HEK293 (cell line): ENCODE measurements at regions not wholly inside any gene's neighbourhood (a gene's known extent, or its start where the extent isn't known, plus 50 kb on each side); places are given as distances from the start of the nearest gene placed in this dataset.

Experiments
- CTCF ChIA-PET: fragments of 350-600 bp; formaldehyde crosslinking; extraction: SDS; loops from one replicate; lab custom pipeline; 2021; ENCODE audit warnings: antibody characterized with exemption; lab: Yijun Ruan, JAX
- POLR2A ChIA-PET: fragments of 300-600 bp; formaldehyde crosslinking; extraction: SDS; loops from one replicate; lab custom pipeline; 2020; ENCODE audit warnings: antibody characterized with exemption, inconsistent platforms; lab: Yijun Ruan, JAX
- H3K27ac ChIP-seq: fragments of 200-500 bp; sonication (Bioruptor generic); 2 replicates; pipeline ENCODE4 v1.5.1; 2014; ENCODE audit warnings: low read depth, low read length, control low read depth, inconsistent platforms; ENCODE audit errors: extremely low read depth
- H3K36me3 ChIP-seq, 2 experiments: fragments of 200-500 bp in 1 of 2; sonication (Bioruptor generic) in 1 of 2; 1 replicate in 1 of 2; 2 replicates in 1 of 2; pipeline ENCODE4 v1.5.1; 2014 to 2017; ENCODE audit warnings: inconsistent platforms in 2 of 2, low read length in 2 of 2; ENCODE audit not compliant: control insufficient read depth in 2 of 2, insufficient read depth in 1 of 2
- H3K4me1 ChIP-seq: fragments of 200-500 bp; sonication (Bioruptor generic); 2 replicates; pipeline ENCODE4 v1.5.1; 2014; ENCODE audit warnings: mild to moderate bottlenecking, low read length, inconsistent platforms; ENCODE audit not compliant: control insufficient read depth, insufficient read depth
- H3K4me3 ChIP-seq: 2 replicates; pipeline ENCODE4 v1.5.1; 2011; ENCODE audit warnings: low read depth, mild to moderate bottlenecking, control low read depth, low read length, moderate library complexity
- H3K9me3 ChIP-seq: fragments of 200-500 bp; sonication (Bioruptor generic); 2 replicates; pipeline ENCODE4 v1.5.1; 2014; ENCODE audit warnings: low read depth, low read length, inconsistent platforms; ENCODE audit not compliant: control insufficient read depth, insufficient read depth
- EGR2 ChIP-seq: fragments of 450-650 bp; formaldehyde crosslinking; IDR thresholded peaks from 2 replicates; pipeline ENCODE4 v1.5.1; 2016; ENCODE audit warnings: low read depth, missing biosample characterization, missing genetic modification characterization
- OSR2 ChIP-seq: fragments of 450-650 bp; formaldehyde crosslinking; IDR thresholded peaks from 2 replicates; pipeline ENCODE4 v1.5.1; 2016; ENCODE audit warnings: missing biosample characterization, missing genetic modification characterization
- RBAK ChIP-seq: fragments of 450-650 bp; formaldehyde crosslinking; IDR thresholded peaks from 2 replicates; pipeline ENCODE4 v1.5.1; 2016; ENCODE audit warnings: missing biosample characterization, missing genetic modification characterization
- REPIN1 ChIP-seq: fragments of 450-650 bp; formaldehyde crosslinking; IDR thresholded peaks from 2 replicates; pipeline ENCODE4 v1.5.1; 2017; ENCODE audit warnings: missing biosample characterization, missing genetic modification characterization, low read depth
- REST ChIP-seq: fragments of 450-650 bp; formaldehyde crosslinking; IDR thresholded peaks from 2 replicates; pipeline ENCODE4 v1.5.1; 2016; ENCODE audit warnings: missing biosample characterization, missing genetic modification characterization
- SP2 ChIP-seq: fragments of 450-650 bp; formaldehyde crosslinking; IDR thresholded peaks from 2 replicates; pipeline ENCODE4 v1.5.1; 2016; ENCODE audit warnings: missing biosample characterization, missing genetic modification characterization
- ZNF138 ChIP-seq: fragments of 450-650 bp; formaldehyde crosslinking; IDR thresholded peaks from 2 replicates; pipeline ENCODE4 v1.5.1; 2016; ENCODE audit warnings: missing biosample characterization, missing genetic modification characterization, borderline replicate concordance
- ZNF146 ChIP-seq: fragments of 450-650 bp; formaldehyde crosslinking; IDR thresholded peaks from 2 replicates; pipeline ENCODE4 v1.5.1; 2016; ENCODE audit warnings: missing biosample characterization, missing genetic modification characterization
- ZNF16 ChIP-seq: fragments of 450-650 bp; formaldehyde crosslinking; IDR thresholded peaks from 2 replicates; pipeline ENCODE4 v1.5.1; 2016; ENCODE audit warnings: low read depth, missing biosample characterization, missing genetic modification characterization
- ZNF211 ChIP-seq: fragments of 450-650 bp; formaldehyde crosslinking; IDR thresholded peaks from 2 replicates; pipeline ENCODE4 v1.5.1; 2016; ENCODE audit warnings: low read depth, missing biosample characterization, missing genetic modification characterization
- ZNF24 ChIP-seq: fragments of 450-650 bp; formaldehyde crosslinking; IDR thresholded peaks from 2 replicates; pipeline ENCODE4 v1.5.1; 2016; ENCODE audit warnings: missing biosample characterization, missing genetic modification characterization
- ZNF311 ChIP-seq: fragments of 450-650 bp; formaldehyde crosslinking; IDR thresholded peaks from 2 replicates; pipeline ENCODE4 v1.5.1; 2017; ENCODE audit warnings: missing biosample characterization, missing genetic modification characterization, borderline replicate concordance
- ZNF341 ChIP-seq: fragments of 450-650 bp; formaldehyde crosslinking; IDR thresholded peaks from 2 replicates; pipeline ENCODE4; 2016; ENCODE audit warnings: low read depth, missing biosample characterization, missing genetic modification characterization
- ZNF391 ChIP-seq: fragments of 450-650 bp; formaldehyde crosslinking; IDR thresholded peaks from 2 replicates; pipeline ENCODE4 v1.5.1; 2016; ENCODE audit warnings: low read depth, missing biosample characterization, missing genetic modification characterization, borderline replicate concordance
- ZNF585B ChIP-seq: fragments of 450-650 bp; formaldehyde crosslinking; IDR thresholded peaks from 2 replicates; pipeline ENCODE4 v1.5.1; 2016; ENCODE audit warnings: missing biosample characterization, missing genetic modification characterization
- ZNF664 ChIP-seq: fragments of 450-650 bp; formaldehyde crosslinking; IDR thresholded peaks from 2 replicates; pipeline ENCODE4 v1.5.1; 2016; ENCODE audit warnings: missing biosample characterization, missing genetic modification characterization
- ZNF677 ChIP-seq: fragments of 450-650 bp; IDR thresholded peaks from 2 replicates; pipeline ENCODE4 v1.5.0; 2018; ENCODE audit warnings: missing biosample characterization, mild to moderate bottlenecking, missing genetic modification characterization, moderate library complexity
- ZNF747 ChIP-seq: fragments of 450-650 bp; formaldehyde crosslinking; IDR thresholded peaks from 2 replicates; pipeline ENCODE4 v1.5.1; 2016; ENCODE audit warnings: missing biosample characterization, missing genetic modification characterization
- ZNF837 ChIP-seq: fragments of 450-650 bp; formaldehyde crosslinking; IDR thresholded peaks from 2 replicates; pipeline ENCODE4 v1.5.1; 2016; ENCODE audit warnings: missing biosample characterization, missing genetic modification characterization
- TF ChIP-seq, protein P1 (sequence below): fragments of 450-650 bp; formaldehyde crosslinking; IDR thresholded peaks from 2 replicates; pipeline ENCODE4 v1.5.1; 2016; ENCODE audit warnings: missing biosample characterization, missing genetic modification characterization
- TF ChIP-seq, protein P2 (sequence below): fragments of 450-650 bp; formaldehyde crosslinking; IDR thresholded peaks from 2 replicates; pipeline ENCODE4 v1.5.1; 2016; ENCODE audit warnings: missing biosample characterization, missing genetic modification characterization
- TF ChIP-seq, protein P3 (sequence below): fragments of 450-650 bp; formaldehyde crosslinking; IDR thresholded peaks from 2 replicates; pipeline ENCODE4 v1.5.1; 2016; ENCODE audit warnings: missing biosample characterization, missing genetic modification characterization
- TF ChIP-seq, protein P4 (sequence below): fragments of 450-650 bp; formaldehyde crosslinking; IDR thresholded peaks from 2 replicates; pipeline ENCODE4 v1.5.1; 2017; ENCODE audit warnings: missing biosample characterization, missing genetic modification characterization
- TF ChIP-seq, protein P5 (sequence below): fragments of 450-650 bp; formaldehyde crosslinking; IDR thresholded peaks from 2 replicates; pipeline ENCODE4 v1.5.1; 2017; ENCODE audit warnings: missing biosample characterization, missing genetic modification characterization

GRCh38 chr14:36012621-36013020 lies 163.9 kb downstream of the PTCSC3 start:
- Histone ChIP-seq H3K4me1 (no peaks in the 10 kb centered on the region), H3K36me3 (no peaks in the 10 kb centered on the region), H3K27ac (no peak overlapping the region), H3K9me3 (no peaks in the 10 kb centered on the region), H3K4me3 (no peak overlapping the region)
- ChIA-PET POLR2A (no interaction called here), CTCF (no interaction called here)
- TF ChIP-seq ZNF138 (tag by site-specific recombination) (no peak), REPIN1 (tag by site-specific recombination) (no peak), ZNF391 (tag by site-specific recombination) (no peak), ZNF146 (no peak), ZNF211 (no peak), ZNF664 (tag by site-specific recombination) (no peak), ZNF24 (no peak), RBAK (tag by site-specific recombination) (no peak), ZNF677 (tag by site-specific recombination) (no peak), ZNF747 (tag by site-specific recombination) (no peak), SP2 (tag by site-specific recombination) (no peak)
- TF ChIP-seq, protein P1, sequence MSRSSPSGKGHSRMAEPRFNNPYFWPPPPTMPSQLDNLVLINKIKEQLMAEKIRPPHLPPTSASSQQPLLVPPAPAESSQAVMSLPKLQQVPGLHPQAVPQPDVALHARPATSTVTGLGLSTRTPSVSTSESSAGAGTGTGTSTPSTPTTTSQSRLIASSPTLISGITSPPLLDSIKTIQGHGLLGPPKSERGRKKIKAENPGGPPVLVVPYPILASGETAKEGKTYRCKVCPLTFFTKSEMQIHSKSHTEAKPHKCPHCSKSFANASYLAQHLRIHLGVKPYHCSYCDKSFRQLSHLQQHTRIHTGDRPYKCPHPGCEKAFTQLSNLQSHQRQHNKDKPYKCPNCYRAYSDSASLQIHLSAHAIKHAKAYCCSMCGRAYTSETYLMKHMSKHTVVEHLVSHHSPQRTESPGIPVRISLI = no peak
- TF ChIP-seq, protein P2, sequence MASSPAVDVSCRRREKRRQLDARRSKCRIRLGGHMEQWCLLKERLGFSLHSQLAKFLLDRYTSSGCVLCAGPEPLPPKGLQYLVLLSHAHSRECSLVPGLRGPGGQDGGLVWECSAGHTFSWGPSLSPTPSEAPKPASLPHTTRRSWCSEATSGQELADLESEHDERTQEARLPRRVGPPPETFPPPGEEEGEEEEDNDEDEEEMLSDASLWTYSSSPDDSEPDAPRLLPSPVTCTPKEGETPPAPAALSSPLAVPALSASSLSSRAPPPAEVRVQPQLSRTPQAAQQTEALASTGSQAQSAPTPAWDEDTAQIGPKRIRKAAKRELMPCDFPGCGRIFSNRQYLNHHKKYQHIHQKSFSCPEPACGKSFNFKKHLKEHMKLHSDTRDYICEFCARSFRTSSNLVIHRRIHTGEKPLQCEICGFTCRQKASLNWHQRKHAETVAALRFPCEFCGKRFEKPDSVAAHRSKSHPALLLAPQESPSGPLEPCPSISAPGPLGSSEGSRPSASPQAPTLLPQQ (tag by site-specific recombination) = no peak
- TF ChIP-seq, protein P3, sequence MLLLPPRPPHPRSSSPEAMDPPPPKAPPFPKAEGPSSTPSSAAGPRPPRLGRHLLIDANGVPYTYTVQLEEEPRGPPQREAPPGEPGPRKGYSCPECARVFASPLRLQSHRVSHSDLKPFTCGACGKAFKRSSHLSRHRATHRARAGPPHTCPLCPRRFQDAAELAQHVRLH (tag by site-specific recombination) = no peak
- TF ChIP-seq, protein P4, sequence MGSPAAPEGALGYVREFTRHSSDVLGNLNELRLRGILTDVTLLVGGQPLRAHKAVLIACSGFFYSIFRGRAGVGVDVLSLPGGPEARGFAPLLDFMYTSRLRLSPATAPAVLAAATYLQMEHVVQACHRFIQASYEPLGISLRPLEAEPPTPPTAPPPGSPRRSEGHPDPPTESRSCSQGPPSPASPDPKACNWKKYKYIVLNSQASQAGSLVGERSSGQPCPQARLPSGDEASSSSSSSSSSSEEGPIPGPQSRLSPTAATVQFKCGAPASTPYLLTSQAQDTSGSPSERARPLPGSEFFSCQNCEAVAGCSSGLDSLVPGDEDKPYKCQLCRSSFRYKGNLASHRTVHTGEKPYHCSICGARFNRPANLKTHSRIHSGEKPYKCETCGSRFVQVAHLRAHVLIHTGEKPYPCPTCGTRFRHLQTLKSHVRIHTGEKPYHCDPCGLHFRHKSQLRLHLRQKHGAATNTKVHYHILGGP = no peak

DNA sequence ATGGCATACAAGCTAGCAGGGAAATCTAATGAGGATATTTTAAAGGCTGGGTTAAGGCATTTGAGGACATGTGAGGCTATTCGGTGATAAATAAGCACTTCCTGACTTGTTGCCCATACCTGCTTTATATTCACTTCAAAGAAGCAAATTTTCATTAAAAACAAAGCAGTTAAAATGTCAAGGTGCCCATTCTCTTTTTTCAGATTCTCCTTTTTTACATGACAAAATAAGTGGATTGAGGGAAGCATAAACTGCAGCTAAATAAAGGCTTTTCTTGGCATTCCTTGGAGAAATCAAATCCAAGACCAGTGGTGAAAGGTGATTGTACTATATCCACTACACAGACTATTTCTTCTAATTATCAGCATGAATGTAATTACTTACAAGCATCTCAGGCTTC lies 166.9 kb downstream of the PTCSC3 start:
- CTCF ChIA-PET = no interaction called here
- no peaks in the 10 kb centered on the region for H3K9me3 ChIP-seq
- no peak overlapping the region for H3K27ac ChIP-seq
- H3K4me3 ChIP-seq = no peak overlapping the region
- H3K36me3 ChIP-seq = no peaks in the 10 kb centered on the region
- POLR2A ChIA-PET = no interaction called here
- no peaks in the 10 kb centered on the region for H3K4me1 ChIP-seq
- no peak for TF ChIP-seq REST (tag by site-specific recombination)
- TF ChIP-seq ZNF341 = no peak
- TF ChIP-seq ZNF585B (tag by site-specific recombination) = no peak
- no peak for TF ChIP-seq OSR2 (tag by site-specific recombination)
- TF ChIP-seq, protein P5, sequence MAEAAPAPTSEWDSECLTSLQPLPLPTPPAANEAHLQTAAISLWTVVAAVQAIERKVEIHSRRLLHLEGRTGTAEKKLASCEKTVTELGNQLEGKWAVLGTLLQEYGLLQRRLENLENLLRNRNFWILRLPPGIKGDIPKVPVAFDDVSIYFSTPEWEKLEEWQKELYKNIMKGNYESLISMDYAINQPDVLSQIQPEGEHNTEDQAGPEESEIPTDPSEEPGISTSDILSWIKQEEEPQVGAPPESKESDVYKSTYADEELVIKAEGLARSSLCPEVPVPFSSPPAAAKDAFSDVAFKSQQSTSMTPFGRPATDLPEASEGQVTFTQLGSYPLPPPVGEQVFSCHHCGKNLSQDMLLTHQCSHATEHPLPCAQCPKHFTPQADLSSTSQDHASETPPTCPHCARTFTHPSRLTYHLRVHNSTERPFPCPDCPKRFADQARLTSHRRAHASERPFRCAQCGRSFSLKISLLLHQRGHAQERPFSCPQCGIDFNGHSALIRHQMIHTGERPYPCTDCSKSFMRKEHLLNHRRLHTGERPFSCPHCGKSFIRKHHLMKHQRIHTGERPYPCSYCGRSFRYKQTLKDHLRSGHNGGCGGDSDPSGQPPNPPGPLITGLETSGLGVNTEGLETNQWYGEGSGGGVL (tag by site-specific recombination) = no peak
- no peak for TF ChIP-seq ZNF837 (tag by site-specific recombination)
- TF ChIP-seq ZNF16 (tag by site-specific recombination) = no peak
- no peak for TF ChIP-seq ZNF311 (tag by site-specific recombination)
- no peak for TF ChIP-seq EGR2 (tag by site-specific recombination)
